ENCODE measurements at regions not wholly inside any gene's neighbourhood (a gene's known extent, or its start where the extent isn't known, plus 50 kb on each side); places are given as distances from the start of the nearest gene placed in this dataset.

GRCh38 chr16:73672135-73672534, 624.2 kb upstream of the ZFHX3 start:
- DNase-seq (ENCODE audit: low read depth) = no peak

GRCh38 chr16:73670836-73671820, 623.2 kb upstream of the ZFHX3 start:
- DNase-seq (ENCODE audit: low read depth) = no peak

- DNase-seq (ENCODE audit: low read depth) = no peak
These were observed 621.8 kb upstream of the ZFHX3 start for GRCh38 chr16:73669535-73670274.

GRCh38 chr16:73663720-73664119, 615.8 kb upstream of the ZFHX3 start:
- DNase-seq (ENCODE audit: low read depth) = no peak

- no peak for DNase-seq (ENCODE audit: low read depth)
These were observed 588.3 kb upstream of the ZFHX3 start for GRCh38 chr16:73636196-73636595.

GRCh38 chr16:73629011-73629410, 581.1 kb upstream of the ZFHX3 start:
- DNase-seq (ENCODE audit: low read depth) = no peak

GRCh38 chr16:73617738-73618137, 569.8 kb upstream of the ZFHX3 start:
- DNase-seq (ENCODE audit: low read depth) = no peak

GRCh38 chr16:73616770-73617169, 568.8 kb upstream of the ZFHX3 start:
- no peak for DNase-seq (ENCODE audit: low read depth)

GRCh38 chr16:73616166-73616753, 568.3 kb upstream of the ZFHX3 start:
- no peak for DNase-seq (ENCODE audit: low read depth)

- DNase-seq (ENCODE audit: low read depth) = no peak
These were observed 567.4 kb upstream of the ZFHX3 start for GRCh38 chr16:73615071-73615940.

- DNase-seq (ENCODE audit: low read depth) = no peak
These were observed 566.2 kb upstream of the ZFHX3 start for GRCh38 chr16:73614131-73614530.

GRCh38 chr16:73610605-73611156, 562.8 kb upstream of the ZFHX3 start:
- DNase-seq (ENCODE audit: low read depth) = no peak

- DNase-seq (ENCODE audit: low read depth) = no peak
These were observed 562.2 kb upstream of the ZFHX3 start for GRCh38 chr16:73610160-73610559.

- no peak for DNase-seq (ENCODE audit: low read depth)
These were observed 561.0 kb upstream of the ZFHX3 start for GRCh38 chr16:73608911-73609310.

GRCh38 chr16:73605309-73605708, 557.4 kb upstream of the ZFHX3 start:
- DNase-seq (ENCODE audit: low read depth) = no peak

GRCh38 chr16:73601911-73602310, 554.0 kb upstream of the ZFHX3 start:
- no peak for DNase-seq (ENCODE audit: low read depth)

- no peak for DNase-seq (ENCODE audit: low read depth)
These were observed 551.9 kb upstream of the ZFHX3 start for GRCh38 chr16:73599870-73600269.

GRCh38 chr16:73599351-73599750, 551.4 kb upstream of the ZFHX3 start:
- DNase-seq (ENCODE audit: low read depth) = no peak

GRCh38 chr16:73584157-73584556, 536.2 kb upstream of the ZFHX3 start:
- no peak for DNase-seq (ENCODE audit: low read depth)

- no peak for DNase-seq (ENCODE audit: low read depth)
These were observed 524.4 kb upstream of the ZFHX3 start for GRCh38 chr16:73572135-73572828.
